DOHH2 (cell line): ENCODE measurements at regions not wholly inside any gene's neighbourhood (a gene's known extent, or its start where the extent isn't known, plus 50 kb on each side); places are given as distances from the start of the nearest gene placed in this dataset.

Experiments
- EZH2phosphoT487 ChIP-seq: fragments of 200-600 bp; sonication (generic); IDR thresholded peaks from 2 replicates; pipeline ENCODE4 v1.6.1; 2017; ENCODE audit warnings: borderline replicate concordance, mild to moderate bottlenecking, antibody characterized with exemption, low read length, moderate library complexity, mixed read lengths
- TF ChIP-seq, protein P1 (sequence below): fragments of 200-600 bp; sonication (generic); IDR thresholded peaks from one replicate; pipeline ENCODE4 v1.5.1; 2014; ENCODE audit warnings: antibody characterized with exemption, mild to moderate bottlenecking, low read depth, low read length; ENCODE audit not compliant: poor library complexity, severe bottlenecking

DNA sequence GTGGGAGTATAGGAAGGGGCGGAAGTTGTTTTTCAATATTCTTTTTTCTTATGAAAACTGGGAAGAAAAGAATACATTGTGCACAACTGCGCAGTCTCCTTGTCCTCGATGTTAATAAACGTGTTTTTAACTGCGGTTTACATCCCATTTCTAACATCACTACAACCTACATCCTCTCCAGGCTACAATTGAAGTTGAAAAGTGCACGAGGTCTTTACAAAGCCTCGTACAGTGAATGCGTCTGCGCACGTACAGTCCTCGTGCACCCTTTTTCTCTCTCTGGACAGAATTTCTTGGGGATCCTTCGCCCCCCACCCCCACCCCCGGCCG, 102.4 kb downstream of the WT1 start:
- TF ChIP-seq, protein P1, sequence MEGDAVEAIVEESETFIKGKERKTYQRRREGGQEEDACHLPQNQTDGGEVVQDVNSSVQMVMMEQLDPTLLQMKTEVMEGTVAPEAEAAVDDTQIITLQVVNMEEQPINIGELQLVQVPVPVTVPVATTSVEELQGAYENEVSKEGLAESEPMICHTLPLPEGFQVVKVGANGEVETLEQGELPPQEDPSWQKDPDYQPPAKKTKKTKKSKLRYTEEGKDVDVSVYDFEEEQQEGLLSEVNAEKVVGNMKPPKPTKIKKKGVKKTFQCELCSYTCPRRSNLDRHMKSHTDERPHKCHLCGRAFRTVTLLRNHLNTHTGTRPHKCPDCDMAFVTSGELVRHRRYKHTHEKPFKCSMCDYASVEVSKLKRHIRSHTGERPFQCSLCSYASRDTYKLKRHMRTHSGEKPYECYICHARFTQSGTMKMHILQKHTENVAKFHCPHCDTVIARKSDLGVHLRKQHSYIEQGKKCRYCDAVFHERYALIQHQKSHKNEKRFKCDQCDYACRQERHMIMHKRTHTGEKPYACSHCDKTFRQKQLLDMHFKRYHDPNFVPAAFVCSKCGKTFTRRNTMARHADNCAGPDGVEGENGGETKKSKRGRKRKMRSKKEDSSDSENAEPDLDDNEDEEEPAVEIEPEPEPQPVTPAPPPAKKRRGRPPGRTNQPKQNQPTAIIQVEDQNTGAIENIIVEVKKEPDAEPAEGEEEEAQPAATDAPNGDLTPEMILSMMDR = no peak
- no peak for TF ChIP-seq EZH2phosphoT487
